ENCODE measurements at regions not wholly inside any gene's neighbourhood (a gene's known extent, or its start where the extent isn't known, plus 50 kb on each side); places are given as distances from the start of the nearest gene placed in this dataset.

GRCh38 chr13:77991003-77991402 is 72.4 kb upstream of the EDNRB start:
- no peaks in the 10 kb centered on the region for H3K9me3 ChIP-seq
- H3K4me1 ChIP-seq: no peaks in the 10 kb centered on the region
- no peaks in the 10 kb centered on the region for H3K36me3 ChIP-seq
- intact Hi-C loops (cut with DNase I): no loop called here
- TF ChIP-seq, protein P1, sequence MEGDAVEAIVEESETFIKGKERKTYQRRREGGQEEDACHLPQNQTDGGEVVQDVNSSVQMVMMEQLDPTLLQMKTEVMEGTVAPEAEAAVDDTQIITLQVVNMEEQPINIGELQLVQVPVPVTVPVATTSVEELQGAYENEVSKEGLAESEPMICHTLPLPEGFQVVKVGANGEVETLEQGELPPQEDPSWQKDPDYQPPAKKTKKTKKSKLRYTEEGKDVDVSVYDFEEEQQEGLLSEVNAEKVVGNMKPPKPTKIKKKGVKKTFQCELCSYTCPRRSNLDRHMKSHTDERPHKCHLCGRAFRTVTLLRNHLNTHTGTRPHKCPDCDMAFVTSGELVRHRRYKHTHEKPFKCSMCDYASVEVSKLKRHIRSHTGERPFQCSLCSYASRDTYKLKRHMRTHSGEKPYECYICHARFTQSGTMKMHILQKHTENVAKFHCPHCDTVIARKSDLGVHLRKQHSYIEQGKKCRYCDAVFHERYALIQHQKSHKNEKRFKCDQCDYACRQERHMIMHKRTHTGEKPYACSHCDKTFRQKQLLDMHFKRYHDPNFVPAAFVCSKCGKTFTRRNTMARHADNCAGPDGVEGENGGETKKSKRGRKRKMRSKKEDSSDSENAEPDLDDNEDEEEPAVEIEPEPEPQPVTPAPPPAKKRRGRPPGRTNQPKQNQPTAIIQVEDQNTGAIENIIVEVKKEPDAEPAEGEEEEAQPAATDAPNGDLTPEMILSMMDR (IDR thresholded peaks at IDR 0.05): no peak
- no peak for DNase-seq
- H3K27ac ChIP-seq: no peak overlapping the region
- no peaks in the 10 kb centered on the region for H3K27me3 ChIP-seq
- no peak overlapping the region for H3K4me3 ChIP-seq
- no peak for ATAC-seq

DNA sequence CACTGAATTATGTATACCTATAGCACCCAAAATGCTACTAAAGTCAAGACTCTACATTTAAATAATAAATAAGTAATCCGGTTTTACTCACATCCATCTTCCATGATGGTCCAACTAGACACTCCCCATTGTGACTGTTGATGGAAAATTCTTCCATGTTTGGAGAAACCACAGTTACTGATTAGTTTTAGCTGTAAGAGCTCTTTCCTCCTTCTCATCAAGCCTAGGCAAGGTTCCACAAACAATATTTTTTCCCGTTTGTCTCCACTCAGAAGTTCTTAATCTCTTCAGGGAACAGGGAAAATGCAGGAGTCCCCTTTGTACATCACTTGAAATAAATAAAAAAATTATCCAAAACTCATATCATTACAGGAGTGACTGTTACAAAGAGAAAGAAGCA is 70.7 kb upstream of the EDNRB start:
- DNase-seq: no peak
- no peak for ATAC-seq
- intact Hi-C loops (cut with DNase I): no loop called here

GRCh38 chr13:77988355-77988754 is 69.7 kb upstream of the EDNRB start:
- Histone ChIP-seq H3K27me3 (no peaks in the 10 kb centered on the region), H3K27ac (no peak overlapping the region), H3K9me3 (no peaks in the 10 kb centered on the region), H3K4me1 (no peaks in the 10 kb centered on the region), H3K36me3 (no peaks in the 10 kb centered on the region), H3K4me3 (no peak overlapping the region)
- intact Hi-C loops (cut with DNase I): no loop called here
- DNase-seq (no peak), ATAC-seq (no peak)
- TF ChIP-seq, protein P1 (IDR thresholded peaks at IDR 0.05): no peak

More for the DNA sequence above, 70.7 kb upstream of the EDNRB start:
- Histone ChIP-seq H3K27me3 (no peaks in the 10 kb centered on the region), H3K9me3 (no peaks in the 10 kb centered on the region), H3K4me3 (no peak overlapping the region), H3K27ac (no peak overlapping the region), H3K4me1 (no peaks in the 10 kb centered on the region), H3K36me3 (no peaks in the 10 kb centered on the region)
- TF ChIP-seq, protein P1 (IDR thresholded peaks at IDR 0.05): no peak

- Histone ChIP-seq H3K36me3 (no peaks in the 10 kb centered on the region), H3K27ac (no peak overlapping the region), H3K4me1 (no peaks in the 10 kb centered on the region), H3K4me3 (no peak overlapping the region), H3K9me3 (no peaks in the 10 kb centered on the region), H3K27me3 (no peaks in the 10 kb centered on the region)
- intact Hi-C loops (cut with DNase I): no loop called here
- TF ChIP-seq, protein P1 (IDR thresholded peaks at IDR 0.05): no peak
- ATAC-seq (no peak), DNase-seq (no peak)
Observed at GRCh38 chr13:77986713-77987112, 68.1 kb upstream of the EDNRB start.

DNA sequence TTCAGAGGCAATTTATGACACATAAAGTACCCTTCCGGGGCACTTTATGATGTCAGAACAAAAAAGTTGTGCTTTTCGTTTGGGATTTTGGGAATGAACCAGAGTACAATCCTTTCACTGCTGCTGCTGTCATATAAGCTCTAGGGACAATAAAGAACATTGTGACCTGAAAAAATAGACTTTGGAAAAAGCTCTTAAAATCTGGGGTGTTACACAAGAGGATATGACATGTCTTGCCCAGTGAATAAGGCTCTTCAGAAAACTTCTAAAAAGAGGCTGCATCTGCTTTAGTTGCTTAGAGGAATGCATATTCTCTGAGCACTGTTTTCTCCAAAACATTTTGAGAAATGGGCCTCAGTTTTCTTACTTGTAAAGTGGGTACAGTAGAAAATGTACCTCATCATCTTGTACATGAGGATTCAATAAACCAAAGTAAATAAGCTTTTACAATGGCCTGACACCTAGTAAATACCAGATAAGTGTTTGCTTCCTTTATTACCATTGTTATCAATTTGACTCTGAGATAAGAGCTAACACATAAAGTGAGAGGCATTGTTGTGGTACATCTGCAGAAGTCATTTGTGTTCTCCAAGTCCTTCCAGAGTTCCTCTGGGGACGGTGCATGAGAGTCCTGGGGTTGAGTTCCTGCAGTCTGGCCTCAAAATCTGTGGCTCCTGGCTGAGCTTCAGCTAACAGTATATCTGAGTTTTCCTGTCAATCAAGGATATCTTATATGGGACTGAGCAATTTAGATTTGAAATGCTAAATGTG is 67.4 kb upstream of the EDNRB start:
- DNase-seq (no peak), ATAC-seq (no peak)
- Histone ChIP-seq H3K36me3 (no peaks in the 10 kb centered on the region), H3K9me3 (no peaks in the 10 kb centered on the region), H3K27ac (no peak overlapping the region), H3K27me3 (no peaks in the 10 kb centered on the region), H3K4me1 (no peaks in the 10 kb centered on the region), H3K4me3 (no peak overlapping the region)
- TF ChIP-seq, protein P1 (IDR thresholded peaks at IDR 0.05): no peak
- intact Hi-C loops (cut with DNase I): no loop called here
